ENCODE measurements at regions not wholly inside any gene's neighbourhood (a gene's known extent, or its start where the extent isn't known, plus 50 kb on each side); places are given as distances from the start of the nearest gene placed in this dataset.

- TF ChIP-seq, protein P1, sequence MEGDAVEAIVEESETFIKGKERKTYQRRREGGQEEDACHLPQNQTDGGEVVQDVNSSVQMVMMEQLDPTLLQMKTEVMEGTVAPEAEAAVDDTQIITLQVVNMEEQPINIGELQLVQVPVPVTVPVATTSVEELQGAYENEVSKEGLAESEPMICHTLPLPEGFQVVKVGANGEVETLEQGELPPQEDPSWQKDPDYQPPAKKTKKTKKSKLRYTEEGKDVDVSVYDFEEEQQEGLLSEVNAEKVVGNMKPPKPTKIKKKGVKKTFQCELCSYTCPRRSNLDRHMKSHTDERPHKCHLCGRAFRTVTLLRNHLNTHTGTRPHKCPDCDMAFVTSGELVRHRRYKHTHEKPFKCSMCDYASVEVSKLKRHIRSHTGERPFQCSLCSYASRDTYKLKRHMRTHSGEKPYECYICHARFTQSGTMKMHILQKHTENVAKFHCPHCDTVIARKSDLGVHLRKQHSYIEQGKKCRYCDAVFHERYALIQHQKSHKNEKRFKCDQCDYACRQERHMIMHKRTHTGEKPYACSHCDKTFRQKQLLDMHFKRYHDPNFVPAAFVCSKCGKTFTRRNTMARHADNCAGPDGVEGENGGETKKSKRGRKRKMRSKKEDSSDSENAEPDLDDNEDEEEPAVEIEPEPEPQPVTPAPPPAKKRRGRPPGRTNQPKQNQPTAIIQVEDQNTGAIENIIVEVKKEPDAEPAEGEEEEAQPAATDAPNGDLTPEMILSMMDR (IDR thresholded peaks at IDR 0.05; ENCODE audit: low read depth, low read length) = no peak
- TF ChIP-seq POLR2A (IDR thresholded peaks at IDR 0.05; ENCODE audit: extremely low read depth, insufficient read length) = no peak
- no peak for TF ChIP-seq MYC (IDR thresholded peaks at IDR 0.05; ENCODE audit: low read depth, low read length)
Observed at GRCh38 chr2:10501451-10501961, 53.4 kb upstream of the ODC1 start.
